GM20000 (cell line): ENCODE measurements at regions not wholly inside any gene's neighbourhood (a gene's known extent, or its start where the extent isn't known, plus 50 kb on each side); places are given as distances from the start of the nearest gene placed in this dataset.
A peak's percentile ranks its signal among the peaks of the same experiment; 100 is the strongest.

ENCODE experiments used
- DNase-seq: peaks from one replicate; pipeline ENCODE4 v3.0.0; 2012; ENCODE audit warnings: low spot score
- TF ChIP-seq, protein P1 (sequence below): IDR thresholded peaks from 2 replicates; pipeline ENCODE4 v1.5.1; 2012; ENCODE audit warnings: mild to moderate bottlenecking, control low read depth; ENCODE audit errors: extremely low read depth, missing control alignments

DNA sequence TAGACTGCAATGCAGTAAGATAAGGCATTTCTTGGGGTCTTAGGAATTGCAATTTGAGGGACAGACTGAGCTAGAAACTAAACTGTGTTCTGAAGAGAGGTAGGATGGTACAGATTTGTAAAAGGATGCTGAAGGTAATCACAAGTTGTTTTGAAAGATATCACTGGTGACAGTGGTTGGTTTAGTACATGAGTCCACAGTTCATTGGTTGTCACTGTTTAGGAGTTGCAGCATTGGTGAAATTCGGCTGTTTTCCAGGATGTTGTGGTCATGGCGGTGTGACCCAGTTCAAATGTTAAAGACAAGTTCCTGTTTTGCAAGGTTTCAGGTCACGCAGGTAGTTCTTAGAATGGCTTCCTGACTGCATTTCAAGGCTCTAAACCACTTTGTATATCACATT is 292.8 kb upstream of the B3GALT2 start:
- DNase-seq: peak; percentile 18
- TF ChIP-seq, protein P1, sequence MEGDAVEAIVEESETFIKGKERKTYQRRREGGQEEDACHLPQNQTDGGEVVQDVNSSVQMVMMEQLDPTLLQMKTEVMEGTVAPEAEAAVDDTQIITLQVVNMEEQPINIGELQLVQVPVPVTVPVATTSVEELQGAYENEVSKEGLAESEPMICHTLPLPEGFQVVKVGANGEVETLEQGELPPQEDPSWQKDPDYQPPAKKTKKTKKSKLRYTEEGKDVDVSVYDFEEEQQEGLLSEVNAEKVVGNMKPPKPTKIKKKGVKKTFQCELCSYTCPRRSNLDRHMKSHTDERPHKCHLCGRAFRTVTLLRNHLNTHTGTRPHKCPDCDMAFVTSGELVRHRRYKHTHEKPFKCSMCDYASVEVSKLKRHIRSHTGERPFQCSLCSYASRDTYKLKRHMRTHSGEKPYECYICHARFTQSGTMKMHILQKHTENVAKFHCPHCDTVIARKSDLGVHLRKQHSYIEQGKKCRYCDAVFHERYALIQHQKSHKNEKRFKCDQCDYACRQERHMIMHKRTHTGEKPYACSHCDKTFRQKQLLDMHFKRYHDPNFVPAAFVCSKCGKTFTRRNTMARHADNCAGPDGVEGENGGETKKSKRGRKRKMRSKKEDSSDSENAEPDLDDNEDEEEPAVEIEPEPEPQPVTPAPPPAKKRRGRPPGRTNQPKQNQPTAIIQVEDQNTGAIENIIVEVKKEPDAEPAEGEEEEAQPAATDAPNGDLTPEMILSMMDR: no peak

DNA sequence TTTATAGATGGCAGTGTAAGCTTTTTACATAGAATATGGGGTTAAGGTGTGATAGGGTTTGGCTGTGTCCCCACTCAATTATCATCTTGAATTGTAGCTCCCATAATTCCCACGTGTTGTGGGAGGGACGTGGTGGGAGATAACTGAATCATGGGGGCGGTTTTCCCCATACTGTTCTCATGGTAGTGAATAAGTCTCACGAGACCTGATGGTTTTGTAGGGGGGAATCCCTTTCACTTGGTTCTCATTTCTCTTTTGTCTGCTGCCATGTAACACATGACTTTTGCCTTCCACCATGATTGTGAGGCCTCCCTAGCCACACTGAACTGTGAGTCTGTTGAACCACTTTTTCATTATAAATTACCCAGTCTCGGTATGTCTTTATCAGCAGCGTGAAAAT is 290.3 kb upstream of the B3GALT2 start:
- TF ChIP-seq, protein P1: no peak
- DNase-seq: no peak

DNA sequence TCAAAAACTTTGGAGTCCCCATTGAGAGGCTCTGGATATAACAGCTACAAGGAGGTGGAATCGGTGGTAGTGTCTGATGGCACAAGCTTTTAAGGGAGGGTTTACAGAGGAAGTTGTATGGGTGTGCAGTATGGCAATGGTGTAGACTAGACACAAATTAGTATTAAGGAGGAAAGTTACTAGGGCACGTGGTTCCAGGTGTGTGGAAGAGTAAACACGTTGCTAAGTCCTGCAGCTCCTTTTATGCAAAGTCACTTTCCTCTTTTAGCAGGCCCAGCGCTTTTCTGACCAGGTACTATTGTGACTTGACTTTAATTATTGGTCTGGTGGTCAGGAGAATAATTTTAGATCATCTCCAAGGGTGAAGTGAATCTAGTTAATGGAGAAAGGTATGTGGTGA is 287.5 kb upstream of the B3GALT2 start:
- no peak for DNase-seq
- TF ChIP-seq, protein P1: no peak

DNA sequence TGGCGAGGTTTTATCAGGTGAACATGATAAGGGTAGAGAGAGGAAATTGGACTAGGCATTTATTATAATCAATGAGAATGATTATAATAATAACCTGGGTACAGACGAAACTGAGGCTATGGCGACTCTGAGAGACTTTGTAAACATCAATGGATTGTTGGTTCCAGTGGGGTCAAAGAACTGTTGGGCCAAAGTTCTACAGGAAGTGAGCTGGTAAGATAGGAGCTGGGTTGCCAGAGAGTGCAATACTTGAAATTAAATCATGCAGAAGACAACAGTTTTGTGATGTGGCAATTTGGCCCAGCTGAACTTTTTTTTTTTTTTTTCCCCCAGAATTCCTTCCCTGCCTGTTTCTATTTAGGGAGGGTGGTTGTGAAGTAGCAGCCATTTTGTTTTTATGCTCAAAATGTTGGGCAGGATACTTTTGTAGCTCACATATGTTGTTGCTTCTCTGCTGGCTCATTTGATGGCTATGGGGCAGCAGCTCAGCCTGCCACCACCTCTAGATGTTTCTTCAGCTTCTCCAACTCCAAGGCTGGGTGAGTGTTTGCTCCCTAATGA is 286.5 kb upstream of the B3GALT2 start:
- TF ChIP-seq, protein P1: no peak
- no peak for DNase-seq

DNA sequence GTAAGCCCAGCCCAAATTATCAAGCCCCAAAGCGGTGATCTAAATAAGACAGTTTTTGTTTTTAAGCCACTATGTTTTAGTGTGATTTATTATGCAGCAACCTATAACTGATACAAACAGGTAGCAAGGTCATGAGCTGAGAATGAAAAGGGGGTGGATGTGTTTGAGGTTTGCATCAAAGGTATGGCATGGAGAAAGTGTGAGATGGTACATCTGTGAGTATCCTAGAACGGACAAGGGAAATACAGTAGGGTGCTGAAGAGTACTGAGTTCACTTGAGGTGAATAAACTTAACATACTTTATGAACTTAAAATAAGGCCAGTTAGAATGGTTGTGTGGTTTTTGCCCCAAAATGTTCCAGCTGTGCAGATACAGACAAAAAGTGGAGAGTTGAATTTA is 286.0 kb upstream of the B3GALT2 start:
- DNase-seq: no peak
- TF ChIP-seq, protein P1: no peak

DNA sequence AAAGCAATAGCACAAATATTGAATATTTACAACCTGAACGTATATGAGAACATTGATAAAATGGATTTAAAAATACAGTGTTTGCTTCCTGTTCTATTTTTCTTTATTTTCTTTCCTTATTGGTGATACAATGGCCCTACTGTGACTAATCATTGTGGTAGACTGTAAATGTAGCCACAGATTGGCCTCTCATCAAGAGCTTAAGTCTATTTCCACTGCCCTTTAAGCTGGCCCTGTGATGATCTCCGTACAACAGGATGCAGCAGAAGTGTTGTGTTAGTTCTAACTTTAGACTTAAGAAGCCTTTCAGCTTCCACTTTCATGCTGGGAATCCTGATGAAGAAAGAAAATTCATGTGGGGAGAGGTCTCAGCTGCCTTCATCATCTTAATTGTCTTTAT is 285.6 kb upstream of the B3GALT2 start:
- DNase-seq: no peak
- TF ChIP-seq, protein P1: no peak

DNA sequence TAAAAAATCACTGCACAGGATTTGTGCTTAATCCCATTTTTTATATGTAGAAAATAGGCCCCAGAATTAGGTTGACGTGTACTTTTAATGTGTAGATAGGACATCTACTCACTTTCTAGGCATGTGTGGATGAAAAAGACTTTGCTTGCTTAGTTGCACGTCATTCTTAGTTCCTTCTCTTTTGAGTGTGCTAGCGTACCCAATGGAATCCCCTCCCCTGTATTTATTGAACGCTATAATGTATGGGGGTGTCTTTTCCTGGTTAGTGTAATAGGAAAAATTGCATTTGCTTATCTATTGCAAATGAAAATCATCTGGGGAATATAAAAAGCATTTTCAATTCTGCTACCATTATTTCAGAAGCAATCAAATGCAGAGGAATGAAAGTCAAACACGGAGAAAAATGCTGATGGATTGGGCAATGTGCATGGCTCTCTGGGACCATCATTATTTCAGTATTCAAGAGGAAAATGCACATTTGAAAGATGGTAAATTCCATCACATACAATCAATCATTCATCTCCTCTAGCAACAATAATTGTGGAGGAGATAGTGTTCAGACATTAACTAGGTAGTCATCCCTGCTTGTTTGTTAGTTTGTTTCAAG is 277.0 kb upstream of the B3GALT2 start:
- DNase-seq: no peak
- TF ChIP-seq, protein P1: no peak
